Astrocyte of the cerebellum (primary cell): ENCODE measurements at regions not wholly inside any gene's neighbourhood (a gene's known extent, or its start where the extent isn't known, plus 50 kb on each side); places are given as distances from the start of the nearest gene placed in this dataset.
A peak's percentile ranks its signal among the peaks of the same experiment; 100 is the strongest.

Experiments used
- DNase-seq: peaks from one replicate; pipeline ENCODE4 v3.0.0-alpha.2; 2011; ENCODE audit warnings: low read depth
- H3K4me3 ChIP-seq: 2 replicates; pipeline ENCODE4 v1.5.1; 2011; ENCODE audit warnings: mild to moderate bottlenecking, low read depth, low read length, moderate library complexity
- in situ Hi-C: cut with HindIII; loops from 2 replicates; pipeline ENCODE4 v1.10.0; 2017; ENCODE audit warnings: low sequenced_read_pairs
- TF ChIP-seq, protein P1 (sequence below): IDR thresholded peaks from 2 replicates; pipeline ENCODE4 v1.5.1; 2012; ENCODE audit warnings: low read length, low read depth, moderate library complexity, mild to moderate bottlenecking; ENCODE audit errors: missing control alignments

DNA sequence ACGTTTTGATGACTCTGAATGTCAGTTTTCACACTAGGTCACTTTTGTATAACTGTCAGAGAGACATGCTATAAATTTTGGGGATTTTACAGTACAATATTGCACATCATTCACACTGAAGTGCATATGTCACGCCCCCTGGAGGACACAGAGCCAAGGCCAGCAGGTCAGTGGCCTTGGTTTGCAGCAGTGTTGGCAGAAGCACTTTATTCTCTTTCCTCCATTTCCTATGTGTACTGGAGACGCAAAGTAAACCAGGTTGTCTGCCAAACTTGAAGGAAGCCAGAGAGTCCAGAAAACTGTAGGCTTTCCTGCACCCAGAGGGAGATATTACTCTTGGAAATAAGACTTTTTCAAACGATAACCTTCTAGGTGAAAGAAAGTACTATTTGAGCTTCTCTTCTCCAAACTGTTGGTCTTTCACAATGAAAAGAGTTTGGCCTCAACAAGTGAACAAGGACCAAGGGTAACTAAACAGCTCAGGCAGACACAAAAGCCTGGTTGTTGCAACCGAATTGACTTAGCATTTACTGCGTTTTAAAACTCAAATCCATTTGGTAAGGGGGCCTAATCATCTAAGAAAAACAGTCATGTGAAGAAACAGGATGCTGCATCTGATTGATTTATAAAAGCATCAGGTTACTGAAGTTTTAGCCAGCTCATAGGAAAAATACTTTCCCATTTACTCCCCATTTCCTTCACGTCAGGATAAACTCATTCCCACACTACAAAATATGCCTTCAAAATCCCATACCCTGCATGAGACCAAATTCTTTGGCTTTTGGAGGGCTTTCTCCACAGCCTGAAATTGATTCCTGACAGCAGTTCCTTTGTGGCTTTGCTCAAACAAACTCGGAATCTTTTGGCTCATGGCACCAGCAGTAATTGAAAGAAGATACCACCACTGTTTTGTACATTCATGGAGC, 83.0 kb upstream of the SEC61G start:
- DNase-seq = peak; percentile 98
- TF ChIP-seq, protein P1, sequence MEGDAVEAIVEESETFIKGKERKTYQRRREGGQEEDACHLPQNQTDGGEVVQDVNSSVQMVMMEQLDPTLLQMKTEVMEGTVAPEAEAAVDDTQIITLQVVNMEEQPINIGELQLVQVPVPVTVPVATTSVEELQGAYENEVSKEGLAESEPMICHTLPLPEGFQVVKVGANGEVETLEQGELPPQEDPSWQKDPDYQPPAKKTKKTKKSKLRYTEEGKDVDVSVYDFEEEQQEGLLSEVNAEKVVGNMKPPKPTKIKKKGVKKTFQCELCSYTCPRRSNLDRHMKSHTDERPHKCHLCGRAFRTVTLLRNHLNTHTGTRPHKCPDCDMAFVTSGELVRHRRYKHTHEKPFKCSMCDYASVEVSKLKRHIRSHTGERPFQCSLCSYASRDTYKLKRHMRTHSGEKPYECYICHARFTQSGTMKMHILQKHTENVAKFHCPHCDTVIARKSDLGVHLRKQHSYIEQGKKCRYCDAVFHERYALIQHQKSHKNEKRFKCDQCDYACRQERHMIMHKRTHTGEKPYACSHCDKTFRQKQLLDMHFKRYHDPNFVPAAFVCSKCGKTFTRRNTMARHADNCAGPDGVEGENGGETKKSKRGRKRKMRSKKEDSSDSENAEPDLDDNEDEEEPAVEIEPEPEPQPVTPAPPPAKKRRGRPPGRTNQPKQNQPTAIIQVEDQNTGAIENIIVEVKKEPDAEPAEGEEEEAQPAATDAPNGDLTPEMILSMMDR = peak; percentile 46
- H3K4me3 ChIP-seq = no peak overlapping the region
- in situ Hi-C loops = no loop called here

DNA sequence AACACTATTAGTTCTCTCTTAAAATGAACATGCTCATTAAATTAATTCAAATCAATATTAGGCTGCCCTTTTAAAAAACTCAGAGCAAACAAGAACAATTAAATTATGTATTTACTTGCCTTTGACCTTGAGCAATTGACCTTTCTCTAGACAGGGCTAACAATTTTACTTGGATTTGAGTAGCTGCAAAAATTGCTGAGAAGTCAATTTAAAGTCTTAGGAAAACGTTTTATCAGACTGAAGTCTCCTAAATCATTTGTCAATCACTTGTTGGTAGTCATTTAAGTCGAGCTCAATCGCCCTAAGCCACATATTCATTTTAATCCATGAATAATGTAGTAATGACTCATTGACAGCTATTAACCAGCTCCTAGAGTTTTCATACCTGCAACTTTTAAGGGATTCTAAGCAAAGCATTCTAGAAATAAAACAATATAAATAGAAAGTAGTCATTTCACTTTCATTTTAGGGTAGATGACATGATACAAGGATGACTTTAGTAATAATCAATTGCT, 84.9 kb upstream of the SEC61G start:
- no peak overlapping the region for H3K4me3 ChIP-seq
- DNase-seq = no peak
- TF ChIP-seq, protein P1 = no peak
- in situ Hi-C loops = no loop called here

DNA sequence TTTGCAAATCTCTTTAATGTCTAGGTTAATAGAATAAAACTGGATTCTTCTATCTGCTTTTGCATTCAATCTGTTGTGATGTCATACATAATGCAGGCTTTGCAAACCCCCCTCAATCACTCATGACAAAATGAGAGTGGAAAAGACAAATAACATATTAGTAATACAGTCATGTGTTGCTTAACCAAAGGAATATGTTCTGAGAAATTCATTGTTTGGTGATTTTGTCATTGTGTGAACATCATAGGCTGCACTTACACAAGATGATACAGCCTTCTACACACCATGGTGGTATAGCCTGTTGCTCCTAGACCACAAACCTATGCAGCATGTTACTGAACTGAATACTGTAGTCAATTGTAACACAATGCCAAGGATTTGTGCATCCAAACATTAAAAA, 87.3 kb upstream of the SEC61G start:
- no peak for DNase-seq
- TF ChIP-seq, protein P1 = no peak
- in situ Hi-C loops = no loop called here
- H3K4me3 ChIP-seq = no peak overlapping the region

DNA sequence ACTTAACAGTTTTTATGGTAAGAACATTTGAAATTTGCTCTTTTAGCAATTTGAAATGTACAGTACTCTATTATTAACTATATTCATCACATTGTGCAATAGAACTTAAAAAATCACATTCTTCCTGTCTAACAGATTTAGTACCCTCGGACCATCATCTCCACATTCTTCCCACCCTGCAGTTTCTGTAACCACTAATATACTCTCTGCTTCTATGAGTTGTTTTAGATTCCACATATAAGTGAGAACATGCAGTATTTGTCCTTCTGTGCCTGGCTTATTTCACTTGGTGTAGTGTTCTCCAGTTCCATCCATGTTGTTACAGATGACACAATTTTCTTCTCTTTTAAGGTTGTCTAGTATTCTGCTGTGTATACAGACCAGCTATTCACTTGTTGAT, 88.9 kb upstream of the SEC61G start:
- TF ChIP-seq, protein P1 = no peak
- H3K4me3 ChIP-seq = no peak overlapping the region
- in situ Hi-C loops = no loop called here
- no peak for DNase-seq

DNA sequence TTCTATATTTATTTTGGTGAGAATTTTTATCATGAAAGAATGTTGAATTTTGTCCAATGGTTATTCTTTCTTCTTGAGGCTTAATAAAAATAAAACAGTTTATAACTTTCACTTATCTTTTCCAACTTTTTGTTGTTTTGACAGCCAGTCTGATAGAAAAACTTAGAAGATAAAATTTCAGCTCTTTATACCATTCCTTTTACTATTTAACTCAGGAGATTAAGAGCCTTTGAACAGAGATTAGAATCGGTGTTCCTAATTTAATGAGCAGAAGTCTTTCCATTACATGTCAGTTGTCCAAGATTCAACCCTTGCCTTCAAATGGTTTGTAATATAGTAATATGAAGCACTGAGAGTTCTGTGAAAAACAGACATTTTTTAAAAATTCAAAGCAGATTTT, 97.8 kb upstream of the SEC61G start:
- TF ChIP-seq, protein P1 = no peak

DNA sequence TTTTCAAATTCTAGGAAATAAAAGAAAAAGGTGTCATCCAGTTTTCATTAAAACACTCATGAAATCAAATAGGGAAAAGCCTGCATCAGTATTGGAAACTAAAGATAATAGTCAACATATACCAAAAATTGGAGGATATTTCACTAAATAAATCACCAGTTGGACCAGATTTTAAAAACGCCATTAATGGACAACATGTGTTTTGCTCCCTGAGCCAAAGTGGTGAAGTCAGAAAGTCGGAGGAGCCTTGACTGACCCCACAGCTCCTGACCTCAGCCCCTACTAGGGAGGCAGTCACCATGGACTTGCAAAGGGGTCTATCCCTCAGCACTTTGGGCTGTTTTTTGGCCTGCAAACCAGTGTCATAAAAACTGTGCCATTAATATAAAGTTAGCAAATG, 98.3 kb upstream of the SEC61G start:
- in situ Hi-C loops = no loop called here
- TF ChIP-seq, protein P1 = no peak
- H3K4me3 ChIP-seq = no peak overlapping the region
- DNase-seq = no peak

More for the DNA sequence above, 97.8 kb upstream of the SEC61G start:
- DNase-seq = no peak
- in situ Hi-C loops = no loop called here
- no peak overlapping the region for H3K4me3 ChIP-seq
